Renal cortical epithelial cell (primary cell): ENCODE measurements at regions not wholly inside any gene's neighbourhood (a gene's known extent, or its start where the extent isn't known, plus 50 kb on each side); places are given as distances from the start of the nearest gene placed in this dataset.
"Not testable (repeated sequence)": the region's sequence is repeated elsewhere in the genome, so short reads cannot be mapped to it uniquely, and the experiment has no call there.

Source experiments
- DNase-seq: peaks from one replicate; pipeline ENCODE4 v3.0.0-alpha.2; 2011; ENCODE audit warnings: low read depth

GRCh38 chr1:191662746-191663145 lies 495.5 kb upstream of the RGS18 start:
- DNase-seq, result no peak

- DNase-seq, result no peak
These were observed 489.7 kb upstream of the RGS18 start for GRCh38 chr1:191668525-191668924.

GRCh38 chr1:191669629-191670028 lies 488.6 kb upstream of the RGS18 start:
- DNase-seq, result peak; percentile 26

- peak; percentile 45 for DNase-seq
These were observed 487.0 kb upstream of the RGS18 start for GRCh38 chr1:191671236-191671635.

GRCh38 chr1:191674626-191675179 lies 483.6 kb upstream of the RGS18 start:
- no peak for DNase-seq

GRCh38 chr1:191675856-191676783 lies 482.1 kb upstream of the RGS18 start:
- no peak for DNase-seq

- no peak for DNase-seq
These were observed 472.6 kb upstream of the RGS18 start for GRCh38 chr1:191685669-191686068.

GRCh38 chr1:191687721-191688120 lies 470.5 kb upstream of the RGS18 start:
- no peak for DNase-seq

- DNase-seq, result no peak
These were observed 467.3 kb upstream of the RGS18 start for GRCh38 chr1:191690931-191691330.

- no peak for DNase-seq
These were observed 464.5 kb upstream of the RGS18 start for GRCh38 chr1:191693797-191694196.

GRCh38 chr1:191695865-191696264 lies 462.4 kb upstream of the RGS18 start:
- no peak for DNase-seq

GRCh38 chr1:191696354-191696753 lies 461.9 kb upstream of the RGS18 start:
- no peak for DNase-seq

- DNase-seq, result no peak
These were observed 460.7 kb upstream of the RGS18 start for GRCh38 chr1:191697556-191697955.

- no peak for DNase-seq
These were observed 460.0 kb upstream of the RGS18 start for GRCh38 chr1:191698246-191698645.

GRCh38 chr1:191699343-191699742 lies 458.9 kb upstream of the RGS18 start:
- DNase-seq, result no peak

GRCh38 chr1:191700922-191701321 lies 457.3 kb upstream of the RGS18 start:
- no peak for DNase-seq

GRCh38 chr1:191702124-191702523 lies 456.1 kb upstream of the RGS18 start:
- no peak for DNase-seq

- DNase-seq, result no peak
These were observed 451.0 kb upstream of the RGS18 start for GRCh38 chr1:191707288-191707687.

GRCh38 chr1:191709215-191709614 lies 449.0 kb upstream of the RGS18 start:
- DNase-seq, result no peak

- DNase-seq, result no peak
These were observed 446.3 kb upstream of the RGS18 start for GRCh38 chr1:191711961-191712360.

GRCh38 chr1:191714845-191715244 lies 443.4 kb upstream of the RGS18 start:
- no peak for DNase-seq

GRCh38 chr1:191729742-191730141 lies 428.5 kb upstream of the RGS18 start:
- DNase-seq, result no peak

GRCh38 chr1:191731608-191732302 lies 426.5 kb upstream of the RGS18 start:
- DNase-seq, result not testable (repeated sequence)
